ENCODE measurements at regions not wholly inside any gene's neighbourhood (a gene's known extent, or its start where the extent isn't known, plus 50 kb on each side); places are given as distances from the start of the nearest gene placed in this dataset.

- Histone ChIP-seq H3K9me3 (ENCODE audit: control insufficient read depth, insufficient read depth, low read depth, low read length) (no peaks in the 10 kb centered on the region), H3K4me3 (ENCODE audit: low read depth, low read length) (no peak overlapping the region), H3K36me3 (ENCODE audit: control insufficient read depth in 2 of 2, insufficient read depth in 1 of 2, low read length in 2 of 2) (no peaks in the 10 kb centered on the region), H3K27ac (ENCODE audit: extremely low read depth, low read depth, low read length) (no peak overlapping the region), H3K4me1 (ENCODE audit: control insufficient read depth, insufficient read depth, low read length) (no peaks in the 10 kb centered on the region)
- ChIA-PET CTCF (interaction anchor here (0.5 to 1.7 kb wide), 6 partner anchors 54 to 584 kb away, joined by 3 to 5 read pairs (median 3); partner anchors contain the start of gene CCDC28A), POLR2A (no interaction called here)
- TF ChIP-seq KLF1 (tag by site-specific recombination; IDR thresholded peaks at IDR 0.05) (no peak), ZNF280C (tag by site-specific recombination; IDR thresholded peaks at IDR 0.05) (no peak), ZNF292 (tag by site-specific recombination; IDR thresholded peaks at IDR 0.05; ENCODE audit: borderline replicate concordance, low read depth) (no peak)
Measured at GRCh38 chr6:138688580-138688979, 85.0 kb upstream of the CCDC28A start.

- Histone ChIP-seq H3K9me3 (ENCODE audit: control insufficient read depth, insufficient read depth, low read depth, low read length) (no peaks in the 10 kb centered on the region), H3K4me3 (ENCODE audit: low read depth, low read length) (no peak overlapping the region), H3K4me1 (ENCODE audit: control insufficient read depth, insufficient read depth, low read length) (no peaks in the 10 kb centered on the region), H3K27ac (ENCODE audit: extremely low read depth, low read depth, low read length) (no peak overlapping the region), H3K36me3 (ENCODE audit: control insufficient read depth in 2 of 2, insufficient read depth in 1 of 2, low read length in 2 of 2) (no peaks in the 10 kb centered on the region)
- CTCF ChIA-PET, result interaction anchor here (1.1 kb wide), 1 partner anchor 55 kb away, joined by 3 read pairs; no protein-coding TSS in a partner anchor
- POLR2A ChIA-PET, result no interaction called here
- TF ChIP-seq ZNF600 (tag by site-specific recombination; IDR thresholded peaks at IDR 0.05), result peak; percentile 13; the same call in 1 of the 2 replicates
- peak; percentile 86 for TF ChIP-seq ZNF449 (tag by site-specific recombination; IDR thresholded peaks at IDR 0.05)
- peak; percentile 67 for TF ChIP-seq ZFHX2 (tag by site-specific recombination; conservative IDR thresholded peaks at IDR 0.05)
- TF ChIP-seq REST (tag by site-specific recombination; IDR thresholded peaks at IDR 0.05), result no peak
- no peak for TF ChIP-seq ZNF623 (tag by site-specific recombination; IDR thresholded peaks at IDR 0.05)
Measured at GRCh38 chr6:138689849-138690248, 83.7 kb upstream of the CCDC28A start.

GRCh38 chr6:138690975-138691594, 82.5 kb upstream of the CCDC28A start:
- peak overlapping the region; percentile 85 for H3K4me3 ChIP-seq (ENCODE audit: low read depth, low read length)
- H3K36me3 ChIP-seq (ENCODE audit: control insufficient read depth in 2 of 2, insufficient read depth in 1 of 2, low read length in 2 of 2), result no peaks in the 10 kb centered on the region
- ChIA-PET CTCF (interaction anchor here (0.6 to 3.0 kb wide), 17 partner anchors 7 to 103 kb away, joined by 3 to 14 read pairs (median 4); no protein-coding TSS in a partner anchor), POLR2A (interaction anchor here (0.6 to 1.3 kb wide), 5 partner anchors 8 to 97 kb away, joined by 3 to 5 read pairs (median 3); no protein-coding TSS in a partner anchor)
- H3K27ac ChIP-seq (ENCODE audit: extremely low read depth, low read depth, low read length), result peak overlapping the region; percentile 95; the same call in 1 of the 2 replicates
- no peaks in the 10 kb centered on the region for H3K9me3 ChIP-seq (ENCODE audit: control insufficient read depth, insufficient read depth, low read depth, low read length)
- no peaks in the 10 kb centered on the region for H3K4me1 ChIP-seq (ENCODE audit: control insufficient read depth, insufficient read depth, low read length)
- TF ChIP-seq ZNF335 (tag by site-specific recombination; conservative IDR thresholded peaks at IDR 0.05) (no peak), PRDM6 (tag by site-specific recombination; IDR thresholded peaks at IDR 0.05) (peak; percentile 92), SCRT2 (tag by site-specific recombination; IDR thresholded peaks at IDR 0.05) (peak; percentile 13; the same call in 1 of the 2 replicates), ZNF362 (tag by site-specific recombination; IDR thresholded peaks at IDR 0.05) (peak; percentile 56; the same call in 1 of the 2 replicates), INSM2 (tag by site-specific recombination; IDR thresholded peaks at IDR 0.05) (0 out of 2 replicates have a peak, but pooled peaks have one; percentile 21), ZNF791 (tag by site-specific recombination; IDR thresholded peaks at IDR 0.05) (0 out of 2 replicates have a peak, but pooled peaks have one; percentile 21), GLIS1 (tag by site-specific recombination; IDR thresholded peaks at IDR 0.05) (0 out of 2 replicates have a peak, but pooled peaks have one; percentile 18), ZNF600 (tag by site-specific recombination; IDR thresholded peaks at IDR 0.05) (no peak)

Data from HEK293 (cell line).